Activated CD4-positive, alpha-beta T cell treated with anti-CD3 and anti-CD28 coated beads for 36 hours (primary cell): ENCODE measurements at regions not wholly inside any gene's neighbourhood (a gene's known extent, or its start where the extent isn't known, plus 50 kb on each side); places are given as distances from the start of the nearest gene placed in this dataset.

Experiments
- ATAC-seq: fragments of 200-7000 bp; cut with Tn5 transposase; one replicate; pipeline ENCODE4 v1.10.0; 2021; ENCODE audit warnings: mild to moderate bottlenecking, moderate library complexity
- CTCF ChIA-PET: fragments of 350-600 bp; sonication (Branson Sonifier 250); formaldehyde crosslinking; loops from one replicate; lab custom pipeline; 2021; ENCODE audit warnings: antibody characterized with exemption; lab: Charles Lee
- POLR2A ChIA-PET: fragments of 350-600 bp; sonication (Branson Sonifier 250); formaldehyde crosslinking; loops from one replicate; lab custom pipeline; 2021; ENCODE audit warnings: antibody characterized with exemption, inconsistent platforms; lab: Charles Lee
- DNase-seq: peaks from one replicate; pipeline ENCODE4 v3.0.0-alpha.2; 2020
- H3K27ac Mint-ChIP-seq: one replicate; pipeline ENCODE4 v1.8.0; 2021; ENCODE audit warnings: mixed read lengths
- H3K27me3 Mint-ChIP-seq: one replicate; pipeline ENCODE4 v1.8.0; 2021; ENCODE audit warnings: mixed read lengths
- H3K36me3 Mint-ChIP-seq: one replicate; pipeline ENCODE4 v1.8.0; 2021; ENCODE audit warnings: low read depth, mixed read lengths
- H3K4me1 Mint-ChIP-seq: one replicate; pipeline ENCODE4 v1.8.0; 2021; ENCODE audit warnings: mixed read lengths
- H3K4me3 Mint-ChIP-seq: one replicate; pipeline ENCODE4 v1.8.0; 2021; ENCODE audit warnings: mild to moderate bottlenecking, moderate library complexity, mixed read lengths
- H3K9me3 Mint-ChIP-seq: one replicate; pipeline ENCODE4 v1.8.0; 2021; ENCODE audit warnings: low read depth, mixed read lengths
- intact Hi-C, 2 experiments: fragments of 100-400 bp; cut with DNase I in 1 of 2; cut with micrococcal nuclease in 1 of 2; formaldehyde crosslinking; loops; one replicate each; pipeline versions ENCODE4 v1.14.2 to v1.15.1; 2022 to 2024; cut with DNase I, micrococcal nuclease

DNA sequence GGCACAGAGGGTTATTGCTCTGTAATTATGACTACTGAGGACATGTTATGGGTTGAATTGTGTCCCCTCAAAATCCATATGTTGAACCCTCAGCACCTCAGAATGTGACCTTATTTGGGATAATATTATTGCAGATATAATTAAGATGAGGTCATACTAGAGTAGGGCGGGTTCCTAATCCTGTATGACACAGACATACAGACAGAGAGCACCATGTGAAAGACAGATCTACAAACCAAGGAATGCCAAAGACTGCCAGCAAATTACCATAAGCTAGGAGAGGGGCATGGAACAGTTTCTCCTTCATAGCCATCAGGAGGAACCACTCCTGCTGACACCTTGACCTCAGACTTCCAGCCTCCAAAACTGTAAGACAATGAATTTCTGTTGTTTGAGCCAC lies 115.2 kb upstream of the OTUD4 start:
- Mint-ChIP-seq H3K9me3 (no peaks in the 10 kb centered on the region), H3K4me1 (peaks cover 18% of the 10 kb centered on the region), H3K27ac (no peak overlapping the region), H3K27me3 (peaks cover 4% of the 10 kb centered on the region), H3K4me3 (no peak overlapping the region), H3K36me3 (no peaks in the 10 kb centered on the region)
- intact Hi-C loops, result no loop called here
- ATAC-seq (no peak), DNase-seq (no peak)
- ChIA-PET CTCF (interaction anchor here (1.2 kb wide), 1 partner anchor 8 kb away, joined by 3 read pairs; no protein-coding TSS in a partner anchor), POLR2A (no interaction called here)

DNA sequence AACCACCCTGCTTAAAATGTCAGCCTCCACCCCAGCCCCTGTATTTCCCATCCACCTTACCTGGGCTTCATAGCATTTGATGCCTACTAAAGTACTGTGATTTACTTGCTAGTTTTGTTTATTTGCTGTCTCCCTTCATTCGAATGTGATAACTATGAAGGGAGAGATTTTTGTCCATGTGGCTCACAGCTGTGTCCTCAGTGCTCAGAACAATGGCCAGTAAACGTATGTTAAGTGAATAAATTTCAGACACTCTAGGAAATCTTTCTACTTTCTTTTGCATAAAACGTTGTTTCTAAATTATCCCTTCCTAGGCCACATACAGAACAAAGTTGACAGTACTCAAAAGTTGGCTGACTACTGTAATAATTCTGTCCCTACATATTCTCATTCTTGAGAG lies 114.7 kb upstream of the OTUD4 start:
- Mint-ChIP-seq H3K27ac (no peak overlapping the region), H3K36me3 (no peaks in the 10 kb centered on the region), H3K27me3 (peaks cover 4% of the 10 kb centered on the region), H3K4me3 (no peak overlapping the region), H3K4me1 (peaks cover 14% of the 10 kb centered on the region), H3K9me3 (no peaks in the 10 kb centered on the region)
- no peak for DNase-seq
- intact Hi-C loops, result no loop called here
- no peak for ATAC-seq
- CTCF ChIA-PET, result interaction anchor here (0.6 kb wide), 1 partner anchor 951 kb away, joined by 3 read pairs; no protein-coding TSS in a partner anchor
- POLR2A ChIA-PET, result no interaction called here

GRCh38 chr4:145293658-145294057 lies 113.3 kb upstream of the OTUD4 start:
- ChIA-PET POLR2A (no interaction called here), CTCF (no interaction called here)
- ATAC-seq (no peak), DNase-seq (no peak)
- peaks cover 4% of the 10 kb centered on the region for H3K27me3 Mint-ChIP-seq
- H3K4me1 Mint-ChIP-seq, result peaks cover 2% of the 10 kb centered on the region
- no peak overlapping the region for H3K4me3 Mint-ChIP-seq
- no peaks in the 10 kb centered on the region for H3K36me3 Mint-ChIP-seq
- H3K9me3 Mint-ChIP-seq, result no peaks in the 10 kb centered on the region
- intact Hi-C loops, result no loop called here
- no peak overlapping the region for H3K27ac Mint-ChIP-seq

DNA sequence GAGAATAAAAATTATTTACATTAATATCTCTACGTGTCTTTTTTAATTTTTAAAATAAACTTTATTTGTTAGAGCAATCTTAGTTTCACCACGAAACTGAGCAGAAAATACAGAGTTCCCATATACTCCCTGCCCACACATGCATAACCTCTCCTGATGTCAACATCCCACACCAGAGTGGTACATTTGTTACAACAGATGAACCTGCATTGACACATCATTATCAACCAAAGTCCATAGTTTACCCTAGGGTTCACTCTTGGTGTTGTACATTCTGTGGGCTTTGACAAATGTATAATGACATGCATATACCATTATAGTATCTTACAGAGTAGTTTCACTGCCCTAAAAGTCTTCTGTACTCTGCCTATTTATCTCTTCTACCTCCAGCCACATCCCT lies 110.6 kb upstream of the OTUD4 start:
- H3K9me3 Mint-ChIP-seq, result no peaks in the 10 kb centered on the region
- peaks cover 7% of the 10 kb centered on the region for H3K27me3 Mint-ChIP-seq
- ChIA-PET CTCF (no interaction called here), POLR2A (no interaction called here)
- DNase-seq, result no peak
- no peak for ATAC-seq
- H3K36me3 Mint-ChIP-seq, result no peaks in the 10 kb centered on the region
- H3K4me1 Mint-ChIP-seq, result peaks cover 2% of the 10 kb centered on the region
- no peak overlapping the region for H3K27ac Mint-ChIP-seq
- no peak overlapping the region for H3K4me3 Mint-ChIP-seq
- intact Hi-C loops, result no loop called here

GRCh38 chr4:145289403-145290076 lies 109.2 kb upstream of the OTUD4 start:
- Mint-ChIP-seq H3K9me3 (no peaks in the 10 kb centered on the region), H3K4me3 (no peak overlapping the region), H3K36me3 (no peaks in the 10 kb centered on the region), H3K27ac (no peak overlapping the region), H3K27me3 (peaks cover 5% of the 10 kb centered on the region), H3K4me1 (peaks cover 2% of the 10 kb centered on the region)
- intact Hi-C loops, result no loop called here
- no peak for DNase-seq
- no peak for ATAC-seq
- CTCF ChIA-PET, result interaction anchor here (0.8 kb wide), 2 partner anchors 10 to 109 kb away, joined by 3 to 4 read pairs; no protein-coding TSS in a partner anchor
- POLR2A ChIA-PET, result no interaction called here

DNA sequence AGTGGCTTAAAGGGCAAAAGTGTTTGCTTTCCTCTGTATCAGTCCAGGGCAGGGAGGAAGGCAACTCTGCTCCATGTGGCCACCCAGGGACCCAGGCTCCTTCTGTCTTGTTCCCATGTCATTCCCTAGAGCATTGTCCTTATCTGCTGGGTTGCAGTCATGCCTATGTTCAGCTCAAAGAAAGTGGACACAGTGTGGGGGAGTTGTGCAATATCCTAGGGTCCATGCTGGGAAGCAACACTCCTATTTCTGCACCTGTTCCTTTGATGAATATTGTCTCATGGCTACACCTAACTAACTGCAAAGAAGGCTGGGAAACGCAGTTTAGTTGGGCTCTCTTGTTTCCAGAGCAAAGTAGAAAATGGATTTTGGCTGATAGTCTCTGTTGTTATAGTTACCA lies 107.0 kb upstream of the OTUD4 start:
- ChIA-PET POLR2A (no interaction called here), CTCF (interaction anchor here (0.9 to 1.3 kb wide), 2 partner anchors 9 to 13 kb away, joined by 3 read pairs; no protein-coding TSS in a partner anchor)
- intact Hi-C loops, result no loop called here
- DNase-seq, result no peak
- Mint-ChIP-seq H3K4me1 (no peaks in the 10 kb centered on the region), H3K4me3 (no peak overlapping the region), H3K9me3 (no peaks in the 10 kb centered on the region), H3K27me3 (peaks cover 6% of the 10 kb centered on the region), H3K36me3 (no peaks in the 10 kb centered on the region), H3K27ac (no peak overlapping the region)
- ATAC-seq, result no peak

DNA sequence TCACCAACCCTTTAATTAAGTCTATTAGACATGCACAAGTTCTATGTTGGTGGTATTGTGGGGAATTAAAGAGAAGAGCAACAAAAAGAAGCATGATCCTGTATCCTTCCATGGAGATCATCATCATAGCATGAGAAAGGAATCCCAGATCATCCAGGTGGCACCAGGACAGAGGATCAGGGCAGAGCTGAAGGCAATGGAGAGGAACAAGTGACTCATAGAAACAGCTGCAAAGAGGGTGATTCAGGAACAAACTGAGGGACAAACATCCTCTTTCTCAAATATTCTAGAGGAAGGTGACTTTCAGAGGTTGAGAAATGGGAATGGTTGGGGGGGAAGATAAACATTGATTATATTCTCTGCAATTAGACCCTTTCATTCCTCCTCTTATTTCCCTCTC lies 105.5 kb upstream of the OTUD4 start:
- Mint-ChIP-seq H3K9me3 (no peaks in the 10 kb centered on the region), H3K4me1 (no peaks in the 10 kb centered on the region), H3K27ac (no peak overlapping the region), H3K27me3 (peaks cover 8% of the 10 kb centered on the region), H3K4me3 (no peak overlapping the region), H3K36me3 (no peaks in the 10 kb centered on the region)
- intact Hi-C loops, result no loop called here
- ChIA-PET POLR2A (no interaction called here), CTCF (no interaction called here)
- ATAC-seq (no peak), DNase-seq (no peak)

DNA sequence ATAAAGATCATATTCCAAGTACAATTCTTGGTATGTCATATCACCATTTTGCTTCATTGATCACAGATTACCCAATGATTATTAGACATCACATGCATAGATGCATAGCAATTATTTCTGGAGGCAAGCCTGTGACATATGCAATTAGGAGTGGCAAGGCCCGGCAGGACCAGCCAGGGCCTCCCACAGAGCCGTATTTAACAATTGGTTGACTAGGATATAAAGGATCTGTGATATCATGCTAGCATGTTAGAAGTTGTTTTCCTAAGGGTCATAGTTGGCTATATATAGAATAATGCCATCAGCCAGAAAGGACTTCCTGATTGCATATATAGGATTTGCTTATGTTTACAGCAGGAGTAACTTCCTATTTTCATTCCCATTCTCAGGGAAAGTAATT lies 103.5 kb upstream of the OTUD4 start:
- Mint-ChIP-seq H3K36me3 (no peaks in the 10 kb centered on the region), H3K27me3 (peaks cover 10% of the 10 kb centered on the region), H3K9me3 (no peaks in the 10 kb centered on the region), H3K27ac (no peak overlapping the region), H3K4me3 (no peak overlapping the region), H3K4me1 (no peaks in the 10 kb centered on the region)
- ChIA-PET POLR2A (interaction anchor here (0.6 kb wide), 1 partner anchor 28 kb away, joined by 6 read pairs; no protein-coding TSS in a partner anchor), CTCF (no interaction called here)
- ATAC-seq (no peak), DNase-seq (no peak)
- intact Hi-C loops, result no loop called here

- Mint-ChIP-seq H3K27ac (no peak overlapping the region), H3K36me3 (no peaks in the 10 kb centered on the region), H3K9me3 (no peaks in the 10 kb centered on the region), H3K4me1 (no peaks in the 10 kb centered on the region), H3K27me3 (peaks cover 10% of the 10 kb centered on the region), H3K4me3 (no peak overlapping the region)
- ATAC-seq, result no peak
- intact Hi-C loops, result no loop called here
- CTCF ChIA-PET, result no interaction called here
- no peak for DNase-seq
- POLR2A ChIA-PET, result no interaction called here
Observed at GRCh38 chr4:145281951-145282350, 101.6 kb upstream of the OTUD4 start.

- Mint-ChIP-seq H3K36me3 (no peaks in the 10 kb centered on the region), H3K27ac (no peak overlapping the region), H3K27me3 (peaks cover 10% of the 10 kb centered on the region), H3K9me3 (no peaks in the 10 kb centered on the region), H3K4me1 (no peaks in the 10 kb centered on the region), H3K4me3 (no peak overlapping the region)
- CTCF ChIA-PET, result interaction anchor here (0.7 kb wide), 1 partner anchor 115 kb away, joined by 3 read pairs; no protein-coding TSS in a partner anchor
- no peak for DNase-seq
- intact Hi-C loops, result no loop called here
- no peak for ATAC-seq
- POLR2A ChIA-PET, result no interaction called here
Observed at GRCh38 chr4:145281224-145281623, 100.8 kb upstream of the OTUD4 start.

DNA sequence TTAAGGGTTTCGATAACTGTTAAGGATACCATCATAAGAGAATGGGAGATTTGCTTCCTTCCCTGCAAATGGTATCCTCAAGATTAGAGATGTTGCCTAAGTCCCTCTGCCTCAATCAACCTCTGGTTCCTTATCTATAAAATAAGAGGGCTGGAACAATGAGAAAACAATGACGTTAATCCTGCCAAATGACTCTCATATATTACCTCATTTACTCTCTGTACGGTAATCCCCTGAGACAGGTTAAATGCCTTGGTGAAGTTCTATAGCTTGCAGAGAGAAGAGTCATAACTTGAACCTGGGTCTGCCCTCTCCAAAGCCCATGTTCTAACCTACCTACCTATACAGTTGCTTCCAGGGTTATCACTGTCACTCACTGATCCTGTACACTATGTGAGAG lies 100.2 kb upstream of the OTUD4 start:
- POLR2A ChIA-PET, result no interaction called here
- H3K4me3 Mint-ChIP-seq, result no peak overlapping the region

More for the DNA sequence above, 100.2 kb upstream of the OTUD4 start:
- Mint-ChIP-seq H3K9me3 (no peaks in the 10 kb centered on the region), H3K27ac (no peak overlapping the region), H3K36me3 (no peaks in the 10 kb centered on the region), H3K4me1 (no peaks in the 10 kb centered on the region), H3K27me3 (peaks cover 10% of the 10 kb centered on the region)
- intact Hi-C loops, result no loop called here
- CTCF ChIA-PET, result interaction anchor here (0.7 to 0.8 kb wide), 2 partner anchors 10 to 357 kb away, joined by 3 read pairs; no protein-coding TSS in a partner anchor
- no peak for ATAC-seq
- DNase-seq, result no peak
